ELF-1 (cell line): ENCODE measurements at regions not wholly inside any gene's neighbourhood (a gene's known extent, or its start where the extent isn't known, plus 50 kb on each side); places are given as distances from the start of the nearest gene placed in this dataset.
A peak's percentile ranks its signal among the peaks of the same experiment; 100 is the strongest.

Experiments used
- DNase-seq: peaks from one replicate; pipeline ENCODE4 v3.0.0-alpha.2; 2016; ENCODE audit warnings: low read depth, low spot score

DNA sequence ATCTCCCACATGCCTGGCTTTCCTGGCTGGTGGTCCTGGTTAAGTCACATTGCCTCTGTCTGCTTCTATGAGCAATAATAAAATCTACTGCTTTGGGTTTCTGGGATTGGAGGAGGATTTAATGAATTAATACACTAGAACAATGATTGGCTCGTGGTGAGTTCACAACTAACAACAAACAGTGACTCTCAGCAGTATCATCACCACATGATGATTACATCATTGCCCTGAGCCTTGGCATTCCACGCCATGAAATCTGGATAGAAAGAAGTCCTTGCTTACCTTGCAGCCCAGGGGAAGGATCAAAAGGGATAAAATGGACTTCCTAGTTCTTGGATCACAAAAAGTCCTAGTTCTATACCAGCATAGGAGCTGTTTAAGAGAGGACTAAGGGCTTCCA lies 1069.0 kb downstream of the VRK1 start:
- peak; percentile 5 for DNase-seq

DNA sequence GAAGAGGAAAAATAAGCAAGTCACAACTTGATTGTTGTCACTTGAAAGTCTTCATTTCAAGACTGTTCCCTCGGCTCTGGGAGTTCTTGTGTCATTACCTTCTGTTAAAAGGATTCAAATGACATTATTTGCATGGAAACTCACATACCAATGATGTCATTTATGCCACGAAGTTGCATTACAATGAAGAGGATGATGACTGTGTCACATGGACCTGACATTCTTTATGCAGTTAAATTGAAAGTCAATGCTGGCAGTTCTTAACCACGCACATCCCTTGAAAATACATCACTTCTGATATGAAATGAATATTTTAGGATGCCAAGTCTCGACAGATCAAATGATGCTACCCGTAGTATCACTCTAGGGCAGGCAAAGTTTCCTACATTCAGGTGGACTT lies 1069.5 kb downstream of the VRK1 start:
- no peak for DNase-seq

- no peak for DNase-seq
These were observed 1076.1 kb downstream of the VRK1 start for GRCh38 chr14:97873291-97873690.

DNA sequence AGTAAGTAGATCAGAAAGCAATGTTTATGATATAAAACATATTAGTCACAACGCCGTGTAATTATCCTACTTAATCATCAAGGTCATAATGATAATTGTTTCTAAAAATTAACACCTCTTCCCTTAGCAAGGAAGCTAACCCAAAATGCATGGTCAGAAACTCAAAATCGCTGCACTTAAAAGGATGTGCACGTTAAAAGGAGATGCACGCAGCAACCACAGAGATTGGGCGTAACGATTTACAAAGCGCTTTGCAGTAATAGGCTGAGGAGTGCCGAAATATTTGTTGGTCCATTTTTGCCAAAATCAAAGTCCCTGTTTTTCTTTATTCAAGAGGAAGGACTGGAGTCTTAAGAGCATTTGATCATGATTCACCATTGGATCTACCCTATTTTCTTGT lies 1077.2 kb downstream of the VRK1 start:
- no peak for DNase-seq

DNA sequence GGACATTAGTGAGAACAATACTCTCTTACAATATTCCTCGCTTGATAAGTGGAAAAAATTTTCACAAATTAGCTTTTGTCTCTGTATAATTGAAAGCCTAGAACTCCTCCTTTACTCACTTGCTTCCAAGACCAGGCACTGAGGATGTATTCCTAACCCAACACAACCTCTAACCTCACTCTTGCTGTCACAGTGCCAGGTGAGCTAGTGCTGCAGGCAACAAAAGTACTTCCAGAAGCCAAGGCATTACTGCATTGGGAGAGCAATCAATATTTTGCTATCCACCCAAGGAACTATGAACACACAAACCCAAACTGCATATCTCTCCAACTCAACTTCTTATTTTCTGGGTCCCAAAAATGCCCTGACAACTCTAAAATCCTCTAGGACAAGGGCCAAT lies 1081.0 kb downstream of the VRK1 start:
- no peak for DNase-seq

GRCh38 chr14:97878727-97879126 lies 1081.5 kb downstream of the VRK1 start:
- DNase-seq: no peak

DNA sequence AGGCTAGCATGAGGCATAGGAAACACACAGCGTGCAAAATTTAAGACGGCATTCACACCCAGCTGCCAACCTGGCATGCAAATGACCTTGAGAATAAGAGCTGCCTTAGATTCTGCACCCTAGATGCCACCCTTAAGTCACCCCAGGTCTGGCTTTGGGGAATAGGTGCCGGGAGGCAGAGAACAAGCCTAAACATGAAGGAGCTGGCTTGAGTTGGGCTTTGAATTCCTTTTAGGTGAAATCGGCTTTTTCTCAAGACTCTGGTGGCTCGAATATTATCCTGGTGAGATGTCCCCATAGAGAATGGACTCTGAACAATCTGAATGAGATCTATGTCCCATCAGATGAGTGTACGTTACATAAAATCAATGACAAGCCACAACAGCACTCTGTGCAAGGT lies 1090.5 kb downstream of the VRK1 start:
- DNase-seq: no peak

- no peak for DNase-seq
These were observed 1091.1 kb downstream of the VRK1 start for GRCh38 chr14:97888331-97888730.

- DNase-seq: no peak
These were observed 1094.3 kb downstream of the VRK1 start for GRCh38 chr14:97891515-97891914.

DNA sequence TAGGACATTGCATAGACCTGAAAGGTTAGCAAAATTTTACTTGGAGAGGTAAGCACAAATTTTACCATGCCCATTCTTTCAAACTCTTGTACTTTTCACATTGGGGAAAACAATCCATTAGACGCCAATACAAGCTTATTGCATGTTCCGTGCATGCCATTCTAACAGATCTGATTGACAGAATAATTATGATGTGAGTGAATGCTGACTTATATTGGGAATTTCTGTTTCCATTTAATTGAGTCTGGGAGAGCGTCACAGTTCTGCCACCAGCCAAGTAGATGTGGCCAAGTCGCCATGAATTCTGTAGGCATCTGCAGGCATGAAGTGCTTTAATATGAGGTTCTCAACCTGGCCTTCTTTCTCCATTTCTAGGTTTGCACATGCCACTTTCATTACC lies 1097.4 kb downstream of the VRK1 start:
- no peak for DNase-seq

- DNase-seq: no peak
These were observed 1103.1 kb downstream of the VRK1 start for GRCh38 chr14:97900196-97900854.

- no peak for DNase-seq
These were observed 1105.4 kb downstream of the VRK1 start for GRCh38 chr14:97902630-97903029.

GRCh38 chr14:97903821-97904220 lies 1106.6 kb downstream of the VRK1 start:
- no peak for DNase-seq

GRCh38 chr14:97912217-97912616 lies 1115.0 kb downstream of the VRK1 start:
- no peak for DNase-seq

- DNase-seq: no peak
These were observed 1118.9 kb downstream of the VRK1 start for GRCh38 chr14:97916100-97916499.

DNA sequence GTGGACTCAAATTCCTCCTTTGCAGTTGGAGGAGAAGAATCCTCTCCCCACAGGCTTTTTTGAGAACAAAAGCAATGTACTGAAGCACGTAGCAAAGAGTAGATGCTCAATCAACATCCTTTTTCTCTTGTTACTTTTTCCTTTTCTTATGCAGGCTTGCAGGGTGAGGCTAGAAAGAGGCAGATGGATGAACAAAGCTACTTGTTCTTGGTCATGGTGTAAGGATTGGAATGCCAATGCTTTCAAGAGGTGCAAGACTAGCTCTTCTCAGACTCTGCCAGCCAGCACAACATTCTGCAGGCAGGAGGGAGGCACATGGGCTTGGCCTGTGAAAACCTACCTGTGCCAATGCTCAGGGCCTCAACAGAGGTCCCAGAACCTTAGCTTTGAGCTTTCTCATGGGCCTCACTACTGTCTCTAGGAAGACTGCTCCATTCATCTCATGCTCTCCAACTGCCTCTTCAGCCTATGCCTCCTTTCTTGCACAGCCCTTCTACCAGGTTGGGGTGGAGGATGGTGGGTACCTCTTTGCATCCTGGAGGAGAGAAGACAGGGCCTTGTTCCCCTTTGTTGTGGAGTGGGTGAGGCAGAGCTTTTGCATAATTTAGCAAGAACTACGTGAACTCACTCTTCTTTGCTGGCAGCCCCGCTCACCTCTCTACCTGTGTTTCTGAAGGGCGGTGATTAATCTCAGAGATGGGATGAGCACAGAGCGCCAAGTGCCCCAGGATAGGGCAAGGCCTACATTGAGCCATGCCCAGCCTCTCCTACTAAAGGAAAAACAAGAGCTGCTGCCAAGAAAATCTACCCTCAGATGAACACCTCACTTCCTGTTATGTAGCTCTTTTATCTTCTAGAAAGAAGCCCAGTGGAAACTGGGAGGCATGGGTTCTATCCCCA lies 1119.7 kb downstream of the VRK1 start:
- no peak for DNase-seq

DNA sequence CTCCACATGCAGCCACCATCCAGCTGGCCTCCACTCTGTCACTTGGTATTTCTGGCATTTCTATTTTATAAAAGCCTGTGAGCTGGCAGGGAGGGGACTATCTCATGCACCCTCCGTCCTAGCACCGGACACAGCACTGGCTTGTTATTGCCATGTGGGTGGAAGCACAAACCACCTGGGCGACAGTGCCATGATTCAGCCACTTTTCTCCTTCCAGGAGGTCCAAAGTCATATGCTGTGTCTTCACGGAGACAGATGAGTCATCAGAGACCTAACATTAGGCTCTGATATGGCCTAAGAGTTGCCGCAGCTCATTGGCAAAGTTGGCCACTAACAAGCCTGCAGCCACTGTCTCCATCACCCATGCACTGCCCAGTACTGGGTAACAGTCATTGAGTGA lies 1123.0 kb downstream of the VRK1 start:
- DNase-seq: no peak

GRCh38 chr14:97921296-97921695 lies 1124.1 kb downstream of the VRK1 start:
- DNase-seq: no peak

GRCh38 chr14:97924922-97925613 lies 1127.9 kb downstream of the VRK1 start:
- DNase-seq: no peak

DNA sequence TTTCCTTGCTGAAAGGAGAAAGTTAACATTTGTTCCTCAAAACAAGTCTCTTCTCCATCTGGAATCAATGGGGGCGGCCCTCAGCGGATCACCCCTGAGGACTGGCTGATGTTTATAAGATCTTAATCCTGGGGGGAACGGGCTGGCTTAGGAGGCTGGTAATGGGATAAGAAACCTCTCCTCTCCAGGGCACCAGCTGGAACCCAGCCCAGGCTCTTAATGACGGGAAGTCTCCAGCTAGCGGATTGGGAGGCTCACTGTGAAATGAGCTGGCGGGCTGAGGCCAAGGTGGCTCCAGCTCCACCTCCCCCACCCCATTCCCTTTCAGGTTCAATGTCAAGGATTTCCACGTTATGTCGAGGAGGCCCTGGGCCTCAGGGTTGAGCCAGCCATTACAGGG lies 1133.0 kb downstream of the VRK1 start:
- DNase-seq: no peak

DNA sequence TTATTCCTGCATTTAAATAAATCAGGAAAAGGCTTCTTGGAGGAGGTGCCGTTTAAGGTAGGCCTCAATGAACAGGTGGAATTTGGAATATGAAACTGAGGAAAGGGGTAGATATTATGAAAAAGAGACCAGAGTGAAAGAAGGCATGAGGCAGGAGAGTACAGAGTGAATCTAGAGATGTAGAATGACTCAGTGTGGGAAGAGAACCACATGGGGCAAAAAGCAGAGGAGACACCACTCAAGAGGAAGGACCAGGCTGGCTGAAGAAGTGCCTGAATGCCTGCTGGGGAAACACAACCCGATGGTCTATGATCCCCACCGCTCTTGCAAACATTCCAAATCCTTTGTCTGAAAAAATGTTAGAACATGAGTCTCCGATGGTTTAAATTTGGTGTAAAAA lies 1134.1 kb downstream of the VRK1 start:
- DNase-seq: no peak

DNA sequence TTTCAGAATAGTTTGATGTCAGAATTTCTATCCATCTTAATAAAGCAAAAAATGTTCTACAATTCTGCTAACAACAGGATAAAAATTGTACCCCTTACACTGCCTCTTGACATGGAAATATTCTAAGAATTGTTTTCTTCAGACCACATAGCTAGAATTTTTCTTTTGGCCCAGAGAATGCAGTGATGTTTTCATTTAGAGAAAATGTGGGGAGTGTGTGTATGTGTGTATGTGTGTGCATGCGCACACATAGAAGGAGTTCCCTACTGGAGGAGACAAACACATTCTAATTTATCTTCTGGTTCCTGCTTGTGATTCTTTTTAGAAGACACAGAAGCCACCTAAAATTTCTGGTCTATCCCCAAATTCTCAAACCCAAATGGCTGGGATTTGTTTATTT lies 1145.7 kb downstream of the VRK1 start:
- no peak for DNase-seq

DNA sequence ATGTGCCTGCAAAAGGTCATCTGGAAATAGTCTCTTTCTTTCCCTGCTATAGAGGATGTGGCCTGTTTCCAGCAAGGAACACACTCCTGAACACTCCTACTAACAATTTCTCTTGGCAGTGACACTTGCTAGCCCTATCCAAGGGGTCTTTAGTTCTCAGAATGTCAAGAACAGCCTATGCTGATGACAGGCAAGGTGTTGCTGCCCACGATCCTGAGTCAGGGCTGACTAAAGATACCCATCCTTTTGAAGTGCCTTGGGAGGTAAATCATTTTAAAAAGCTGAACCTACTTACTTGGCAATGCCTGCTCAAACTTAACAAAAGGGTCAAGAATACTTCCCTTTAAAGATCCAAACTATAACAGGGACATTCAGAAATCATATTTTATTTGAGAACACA lies 1146.4 kb downstream of the VRK1 start:
- no peak for DNase-seq
